Testis (tissue), 2 donors: ENCODE measurements at regions not wholly inside any gene's neighbourhood (a gene's known extent, or its start where the extent isn't known, plus 50 kb on each side); places are given as distances from the start of the nearest gene placed in this dataset.

Experiments used
- POLR2A ChIP-seq: fragments of 450-650 bp; IDR thresholded peaks from one replicate; pipeline ENCODE4 v1.6.1; 2017; ENCODE audit warnings: antibody characterized with exemption, mild to moderate bottlenecking, moderate library complexity
- TF ChIP-seq, protein P1 (sequence below), 3 experiments: fragments of 450-650 bp in 2 of 3; fragments of 200-600 bp in 1 of 3; sonication (generic) in 1 of 3; IDR thresholded peaks; one replicate each; pipeline ENCODE4 v1.5.1; 2016 to 2019; ENCODE audit warnings: antibody characterized with exemption in 3 of 3, mild to moderate bottlenecking in 2 of 3, moderate library complexity in 1 of 3

DNA sequence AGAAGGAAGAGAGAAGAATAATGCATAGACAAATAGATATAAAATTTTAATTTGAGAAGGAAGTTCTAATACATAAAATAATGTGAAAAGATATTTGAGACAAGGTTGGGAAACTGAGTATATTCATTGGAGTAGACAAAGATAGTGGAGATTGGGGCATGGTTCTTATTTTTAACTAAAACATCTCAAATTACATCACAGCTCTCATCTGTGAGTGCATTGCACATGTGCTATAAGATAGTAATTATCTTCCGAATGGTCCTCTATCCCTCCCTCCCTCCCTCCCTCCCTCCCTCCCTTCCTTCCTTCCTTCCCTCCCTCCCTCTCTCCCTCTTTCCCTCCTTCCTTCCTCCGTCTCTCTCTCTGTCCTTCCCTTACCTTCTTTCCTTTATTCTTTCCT is 1104.0 kb upstream of the FLRT2 start:
- TF ChIP-seq, protein P1, sequence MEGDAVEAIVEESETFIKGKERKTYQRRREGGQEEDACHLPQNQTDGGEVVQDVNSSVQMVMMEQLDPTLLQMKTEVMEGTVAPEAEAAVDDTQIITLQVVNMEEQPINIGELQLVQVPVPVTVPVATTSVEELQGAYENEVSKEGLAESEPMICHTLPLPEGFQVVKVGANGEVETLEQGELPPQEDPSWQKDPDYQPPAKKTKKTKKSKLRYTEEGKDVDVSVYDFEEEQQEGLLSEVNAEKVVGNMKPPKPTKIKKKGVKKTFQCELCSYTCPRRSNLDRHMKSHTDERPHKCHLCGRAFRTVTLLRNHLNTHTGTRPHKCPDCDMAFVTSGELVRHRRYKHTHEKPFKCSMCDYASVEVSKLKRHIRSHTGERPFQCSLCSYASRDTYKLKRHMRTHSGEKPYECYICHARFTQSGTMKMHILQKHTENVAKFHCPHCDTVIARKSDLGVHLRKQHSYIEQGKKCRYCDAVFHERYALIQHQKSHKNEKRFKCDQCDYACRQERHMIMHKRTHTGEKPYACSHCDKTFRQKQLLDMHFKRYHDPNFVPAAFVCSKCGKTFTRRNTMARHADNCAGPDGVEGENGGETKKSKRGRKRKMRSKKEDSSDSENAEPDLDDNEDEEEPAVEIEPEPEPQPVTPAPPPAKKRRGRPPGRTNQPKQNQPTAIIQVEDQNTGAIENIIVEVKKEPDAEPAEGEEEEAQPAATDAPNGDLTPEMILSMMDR (IDR thresholded peaks at IDR 0.05), result no peak
- TF ChIP-seq POLR2A, result no peak
